ENCODE measurements at regions not wholly inside any gene's neighbourhood (a gene's known extent, or its start where the extent isn't known, plus 50 kb on each side); places are given as distances from the start of the nearest gene placed in this dataset.
A peak's percentile ranks its signal among the peaks of the same experiment; 100 is the strongest.

- no peak for DNase-seq
Observed at GRCh38 chr2:66899109-66899508, 464.2 kb downstream of the MEIS1 start.

DNA sequence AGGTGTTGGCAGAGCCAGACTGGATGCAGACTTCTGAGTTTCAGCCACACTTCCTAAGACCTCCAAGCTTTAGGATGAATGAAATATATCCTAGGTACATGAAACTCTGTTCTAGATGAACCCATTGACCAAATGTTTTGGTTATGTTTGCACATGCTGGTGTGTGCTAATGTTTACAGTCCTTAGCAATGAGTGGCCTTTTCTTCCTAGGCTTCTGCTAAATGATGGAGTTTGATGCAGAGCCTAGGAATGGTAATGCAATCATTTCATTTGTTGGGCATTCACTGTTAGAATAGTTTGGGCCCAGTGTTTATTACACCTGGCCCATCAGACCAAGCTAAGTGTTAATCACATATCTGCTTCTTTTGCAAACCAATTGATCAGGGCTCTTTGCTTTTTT, 464.7 kb downstream of the MEIS1 start:
- no peak for DNase-seq

DNA sequence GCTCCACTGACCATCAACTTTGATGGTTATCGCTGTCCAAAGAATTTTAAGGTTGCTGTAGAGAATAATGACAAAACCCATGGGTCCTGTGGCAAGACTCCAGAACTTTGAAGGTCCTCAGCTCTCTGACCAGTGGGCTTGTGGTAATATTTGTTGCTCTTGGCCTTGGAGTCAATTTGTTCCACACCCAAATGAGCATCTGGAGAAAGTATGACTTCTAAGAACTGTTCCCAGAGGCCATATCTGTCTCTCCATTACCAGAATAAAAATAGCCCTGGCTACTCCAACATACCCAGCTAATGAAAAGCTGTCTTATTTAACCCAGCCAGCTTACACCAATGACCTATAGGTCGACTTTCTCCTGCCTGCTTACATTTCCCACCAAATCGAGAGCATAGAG, 466.4 kb downstream of the MEIS1 start:
- no peak for DNase-seq

- no peak for DNase-seq
Observed at GRCh38 chr2:66903183-66903582, 468.3 kb downstream of the MEIS1 start.

DNA sequence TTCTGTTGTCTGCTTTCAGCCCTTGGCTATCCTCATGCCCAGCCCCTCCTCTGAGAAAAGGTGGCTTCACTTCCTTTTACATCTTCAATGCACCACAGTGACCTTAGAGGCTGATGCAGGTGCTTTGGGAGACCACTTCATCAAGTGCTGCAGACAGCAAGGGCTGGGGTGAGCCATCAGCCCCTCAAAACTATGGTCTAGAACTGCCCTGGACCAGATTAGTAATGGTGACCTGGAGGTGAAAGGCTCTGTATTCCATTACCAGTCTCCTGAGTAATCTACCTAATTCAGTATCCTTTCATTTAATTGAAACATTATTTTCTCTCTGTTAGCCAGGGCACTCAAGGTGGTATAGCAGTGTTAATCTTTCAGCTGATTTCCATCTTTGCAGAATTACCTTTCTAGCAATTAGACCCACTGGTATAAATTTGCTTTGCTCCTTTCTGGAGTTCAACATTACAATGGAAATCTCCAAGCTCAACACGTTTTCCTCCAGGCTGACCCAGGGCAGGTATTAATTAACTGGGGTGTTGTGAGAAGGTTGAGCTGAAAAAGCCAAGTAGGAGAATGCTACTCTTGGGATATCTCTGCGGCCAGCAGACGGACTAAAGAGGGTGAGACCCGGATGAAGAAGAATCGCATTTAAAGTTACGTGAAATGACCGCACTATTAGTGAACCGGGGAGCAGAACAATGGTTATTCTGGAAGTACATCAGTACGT, 469.0 kb downstream of the MEIS1 start:
- DNase-seq, result no peak

DNA sequence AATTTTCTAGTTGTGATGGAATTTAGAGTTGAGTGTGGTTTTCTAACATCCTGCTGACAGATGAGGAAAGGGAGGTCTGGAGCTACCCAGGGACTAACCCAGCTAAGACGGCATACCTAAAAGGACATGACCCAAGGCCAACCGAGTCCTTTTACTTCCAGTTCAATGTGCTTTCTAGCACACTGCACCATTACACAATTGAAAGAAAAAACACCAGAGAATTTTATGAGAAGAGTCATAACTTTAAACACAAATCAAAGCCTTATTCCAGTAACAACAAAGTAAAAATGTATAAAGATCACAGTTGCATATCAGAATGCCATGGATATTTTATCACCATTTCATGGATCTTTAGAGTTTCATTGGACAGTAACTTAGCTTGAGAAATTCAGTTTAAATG, 480.3 kb downstream of the MEIS1 start:
- no peak for DNase-seq

- no peak for DNase-seq
Observed at GRCh38 chr2:66919286-66919685, 477.8 kb upstream of the ETAA1 start.

GRCh38 chr2:66920415-66920814, 476.7 kb upstream of the ETAA1 start:
- DNase-seq, result no peak

DNA sequence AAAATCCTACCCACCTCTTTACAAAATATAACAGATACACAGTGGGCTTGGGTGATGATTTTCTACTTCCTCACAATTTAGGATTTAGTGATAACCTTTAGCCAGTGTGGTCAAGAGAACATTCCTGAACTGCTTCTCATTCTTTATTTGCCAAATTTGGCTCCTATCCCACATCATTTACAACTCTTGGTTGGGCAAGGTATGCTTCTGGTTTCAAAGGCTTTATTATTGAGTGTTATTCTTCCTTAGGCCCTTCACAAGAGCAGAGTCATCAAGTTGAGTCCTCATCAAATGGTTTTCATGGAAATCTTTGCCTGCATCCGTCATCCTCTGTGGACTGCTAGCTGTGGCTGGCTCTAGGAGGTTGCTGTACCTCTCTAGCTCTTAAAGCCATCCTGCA, 472.0 kb upstream of the ETAA1 start:
- DNase-seq, result no peak

- no peak for DNase-seq
Observed at GRCh38 chr2:66926594-66927112, 470.5 kb upstream of the ETAA1 start.

DNA sequence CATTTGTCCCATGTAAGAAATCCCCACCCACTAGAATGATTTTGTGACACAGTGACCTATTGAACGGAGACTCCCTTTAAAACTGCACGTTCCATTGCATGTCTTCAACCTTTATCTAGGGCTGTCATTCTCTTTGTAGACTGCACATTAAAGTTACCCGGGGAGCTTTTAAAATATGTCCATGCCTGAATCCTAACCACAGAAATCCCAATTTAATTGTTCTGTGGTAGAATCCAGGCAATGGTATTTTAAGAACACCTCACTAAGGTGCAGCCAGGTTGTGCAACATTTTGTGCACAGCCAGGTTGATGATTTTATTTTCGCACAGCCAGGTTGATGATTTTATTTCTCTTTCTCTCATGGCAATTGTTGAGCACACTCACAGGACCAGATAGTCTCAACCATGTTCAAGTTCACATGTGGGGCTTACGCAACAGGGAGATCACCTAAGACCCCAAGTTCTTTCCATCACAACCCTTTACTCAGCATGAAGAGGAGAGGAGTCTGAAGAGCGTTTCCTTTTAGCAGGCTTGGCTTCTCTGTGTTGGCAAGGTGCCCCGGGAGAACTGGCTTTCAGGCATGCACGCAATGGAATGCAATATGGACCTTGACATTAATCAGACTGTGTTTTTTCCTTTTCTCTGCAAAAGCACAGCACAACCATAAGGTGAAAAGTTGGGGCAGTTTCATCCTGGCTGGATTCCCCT, 467.3 kb upstream of the ETAA1 start:
- no peak for DNase-seq

DNA sequence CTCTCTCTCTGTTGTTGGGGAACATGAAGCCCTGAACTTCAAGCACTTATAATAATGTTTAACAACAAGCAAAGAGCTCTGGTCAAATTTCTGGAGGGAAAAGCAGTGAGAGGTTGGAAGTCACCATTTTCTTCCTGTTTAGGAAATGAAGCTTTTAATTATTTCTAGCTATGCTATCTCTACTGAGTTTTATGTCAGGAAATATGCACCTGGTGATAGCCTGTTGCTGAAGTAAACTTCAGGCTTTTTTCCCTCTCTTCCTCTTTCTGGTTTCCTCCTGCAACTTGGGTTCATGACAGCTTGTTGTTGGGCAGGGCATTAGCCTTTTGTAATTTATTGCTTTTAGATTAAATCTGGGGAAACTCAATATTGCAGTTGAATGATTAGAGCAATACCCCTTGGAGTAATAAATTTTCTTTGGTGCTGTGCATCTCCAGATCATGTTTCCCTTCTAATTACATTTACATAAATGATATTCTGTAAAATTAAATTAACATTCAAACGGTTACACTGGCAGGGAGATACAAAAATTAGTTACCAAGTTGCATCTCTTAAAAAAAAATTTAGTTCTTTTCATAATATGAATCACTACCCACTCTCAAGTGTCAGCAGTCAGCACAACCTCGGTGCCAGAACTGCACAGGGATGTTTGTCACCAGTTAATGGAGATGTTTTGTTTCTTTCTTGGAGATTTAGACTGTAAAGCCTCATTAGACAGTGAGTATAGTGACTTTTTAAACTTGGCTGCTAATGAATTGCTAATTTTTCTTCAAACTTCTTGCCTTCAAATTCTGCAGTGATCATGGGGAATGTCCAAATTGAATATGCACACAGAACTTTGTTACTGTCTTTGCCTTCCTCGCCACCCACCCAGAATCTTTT, 466.6 kb upstream of the ETAA1 start:
- DNase-seq, result peak; percentile 5 to 17

- no peak for DNase-seq
Observed at GRCh38 chr2:66938471-66938967, 458.6 kb upstream of the ETAA1 start.

GRCh38 chr2:66940080-66940479, 457.1 kb upstream of the ETAA1 start:
- no peak for DNase-seq

GRCh38 chr2:66948234-66948633, 448.9 kb upstream of the ETAA1 start:
- DNase-seq, result no peak

DNA sequence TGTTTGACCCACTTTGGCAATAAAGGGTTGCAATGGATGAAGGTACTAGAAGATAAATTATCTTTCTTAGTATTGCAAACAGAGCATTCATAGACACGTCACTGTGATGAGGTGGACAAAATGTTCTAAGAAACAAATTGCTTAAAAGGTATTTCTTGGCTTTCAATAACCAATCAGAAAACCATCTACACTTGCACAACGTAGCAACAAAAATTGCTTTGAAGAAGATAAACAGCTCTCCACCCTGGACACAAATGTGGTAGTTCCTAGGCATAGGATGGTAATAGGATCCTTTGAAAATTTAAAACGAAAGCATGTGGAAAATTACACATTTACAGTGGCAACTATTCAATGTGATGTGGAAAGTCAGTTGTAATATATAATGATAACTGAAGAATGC, 439.9 kb upstream of the ETAA1 start:
- DNase-seq, result no peak

DNA sequence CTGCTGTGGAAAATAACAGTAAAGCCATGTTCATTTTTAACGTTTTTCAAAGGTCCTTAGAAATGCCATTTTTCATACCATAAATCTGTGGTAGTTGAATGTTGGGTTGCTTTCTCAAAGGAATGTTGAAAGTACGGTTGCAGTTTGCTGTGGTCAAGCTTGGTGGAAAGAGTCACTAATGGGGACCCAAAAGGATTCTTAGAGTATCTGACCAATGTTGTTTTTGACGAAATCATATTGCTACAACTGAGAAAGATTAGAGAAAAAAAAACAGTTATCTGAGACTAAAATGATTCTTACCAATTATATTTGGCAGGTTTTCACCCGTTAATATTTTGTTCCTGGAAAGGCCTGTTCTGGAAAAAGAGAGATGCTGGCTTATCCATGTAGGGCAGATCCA, 439.5 kb upstream of the ETAA1 start:
- no peak for DNase-seq

- no peak for DNase-seq
Observed at GRCh38 chr2:66960161-66960560, 437.0 kb upstream of the ETAA1 start.

- no peak for DNase-seq
Observed at GRCh38 chr2:66962716-66963115, 434.4 kb upstream of the ETAA1 start.

- DNase-seq, result no peak
Observed at GRCh38 chr2:66966631-66967030, 430.5 kb upstream of the ETAA1 start.

GRCh38 chr2:66968946-66969345, 428.2 kb upstream of the ETAA1 start:
- no peak for DNase-seq

DNA sequence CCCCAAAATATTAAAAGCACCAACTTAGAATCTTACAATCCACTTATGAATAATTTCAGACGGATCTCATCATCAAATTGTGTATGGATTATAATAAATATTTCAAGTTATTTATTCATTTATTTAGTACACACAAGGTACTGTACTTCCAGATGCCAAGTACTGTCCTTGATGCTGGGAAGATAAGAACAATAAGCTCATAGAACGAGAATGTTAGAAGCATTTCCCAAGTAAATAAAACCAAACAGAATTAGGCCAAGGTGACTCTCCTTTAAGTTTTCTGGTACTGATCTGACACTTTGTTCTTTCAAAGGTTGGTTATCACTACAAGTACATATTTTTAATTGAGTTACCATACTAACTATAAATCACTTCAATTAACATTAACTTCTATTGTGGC, 416.1 kb upstream of the ETAA1 start:
- DNase-seq, result no peak

DNA sequence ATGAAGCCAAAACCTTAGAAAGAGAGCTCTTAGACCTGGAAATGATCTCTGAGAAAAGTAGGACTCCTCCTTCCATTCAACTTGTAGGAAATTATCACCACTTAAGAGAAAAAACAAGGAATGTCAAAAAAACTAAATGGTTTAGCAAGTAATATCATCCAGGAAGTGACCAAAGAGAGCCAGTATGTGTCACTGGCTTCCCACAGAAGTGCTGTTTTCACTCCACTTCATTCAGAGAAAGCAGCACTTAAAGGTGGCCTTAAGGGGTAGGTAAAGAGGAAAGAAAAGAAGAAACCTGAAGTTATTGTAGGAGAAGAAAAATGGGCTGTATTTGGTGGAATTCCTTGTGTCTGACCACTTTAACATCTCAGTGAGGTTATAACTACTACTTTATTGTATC, 414.4 kb upstream of the ETAA1 start:
- DNase-seq, result no peak

Data from Kasumi-1 (cell line).